WTC11 (cell line): ENCODE measurements at regions not wholly inside any gene's neighbourhood (a gene's known extent, or its start where the extent isn't known, plus 50 kb on each side); places are given as distances from the start of the nearest gene placed in this dataset.
A peak's percentile ranks its signal among the peaks of the same experiment; 100 is the strongest.

Source experiments
- ATAC-seq: fragments of 200-7000 bp; cut with Tn5 transposase; 2 replicates; pipeline ENCODE4 v1.10.0; 2021; ENCODE audit warnings: mild to moderate bottlenecking, moderate library complexity
- CTCF ChIA-PET: fragments of 300-600 bp; sonication (Branson Sonifier 250); formaldehyde crosslinking; loops from one replicate; lab custom pipeline; 2021; ENCODE audit warnings: antibody characterized with exemption; lab: Charles Lee
- POLR2A ChIA-PET: fragments of 350-600 bp; sonication (Branson Sonifier 250); formaldehyde crosslinking; loops from one replicate; lab custom pipeline; 2021; ENCODE audit warnings: antibody characterized with exemption; lab: Charles Lee
- DNase-seq: peaks from one replicate; pipeline ENCODE4 v3.0.0; 2021; ENCODE audit warnings: low spot score
- H3K27ac Mint-ChIP-seq: 2 replicates; pipeline ENCODE4 v1.8.0; 2021; ENCODE audit warnings: mixed read lengths
- H3K27me3 Mint-ChIP-seq: 2 replicates; pipeline ENCODE4 v1.8.0; 2021; ENCODE audit warnings: low read depth, mild to moderate bottlenecking, moderate library complexity, mixed read lengths
- H3K36me3 Mint-ChIP-seq: 2 replicates; pipeline ENCODE4 v1.8.0; 2021; ENCODE audit warnings: mixed read lengths
- H3K4me1 Mint-ChIP-seq: 2 replicates; pipeline ENCODE4 v1.8.0; 2022; ENCODE audit warnings: mixed read lengths
- H3K4me3 Mint-ChIP-seq: 2 replicates; pipeline ENCODE4 v1.8.0; 2021; ENCODE audit warnings: mild to moderate bottlenecking, moderate library complexity, mixed read lengths
- H3K9me3 Mint-ChIP-seq: 2 replicates; pipeline ENCODE4 v1.8.0; 2021; ENCODE audit warnings: mixed read lengths
- AR ChIP-seq: fragments of 250-450 bp; sonication (Bioruptor Pico); IDR thresholded peaks from 2 replicates; pipeline ENCODE4 v1.9.0; 2021; ENCODE audit warnings: mild to moderate bottlenecking
- ARID4B ChIP-seq: sonication (generic); formaldehyde crosslinking; IDR thresholded peaks from 2 replicates; pipeline ENCODE4 v1.8.0; 2023; ENCODE audit warnings: missing genetic modification reagents, mild to moderate bottlenecking, borderline replicate concordance
- ATF6 ChIP-seq: sonication (generic); formaldehyde crosslinking; IDR thresholded peaks from 2 replicates; pipeline ENCODE4 v1.8.1; 2023; ENCODE audit warnings: mild to moderate bottlenecking, missing genetic modification reagents
- CBFB ChIP-seq: sonication (generic); formaldehyde crosslinking; IDR thresholded peaks from 2 replicates; pipeline ENCODE4 v1.8.1; 2022; ENCODE audit warnings: mild to moderate bottlenecking, low read depth, missing genetic modification reagents
- CREB1 ChIP-seq: sonication (generic); formaldehyde crosslinking; IDR thresholded peaks from 2 replicates; pipeline ENCODE4 v1.8.0; 2023; ENCODE audit warnings: mild to moderate bottlenecking, missing genetic modification reagents
- CREM ChIP-seq: sonication (generic); formaldehyde crosslinking; IDR thresholded peaks from 2 replicates; pipeline ENCODE4 v1.8.1; 2022; ENCODE audit warnings: mild to moderate bottlenecking, missing genetic modification reagents, moderate library complexity
- ELF4 ChIP-seq: sonication (generic); formaldehyde crosslinking; IDR thresholded peaks from 2 replicates; pipeline ENCODE4 v1.8.1; 2022; ENCODE audit warnings: low read depth, mild to moderate bottlenecking, moderate library complexity, missing genetic modification reagents
- GABPB1 ChIP-seq: sonication (generic); formaldehyde crosslinking; IDR thresholded peaks from 2 replicates; pipeline ENCODE4 v1.8.1; 2023; ENCODE audit warnings: mild to moderate bottlenecking, missing genetic modification reagents
- GTF2I ChIP-seq: fragments of 250-450 bp; sonication (Bioruptor Pico); conservative IDR thresholded peaks from 2 replicates; pipeline ENCODE4 v1.4.0; 2021; ENCODE audit warnings: mild to moderate bottlenecking
- JAZF1 ChIP-seq: fragments of 250-450 bp; sonication (Bioruptor Pico); IDR thresholded peaks from 2 replicates; pipeline ENCODE4 v1.9.0; 2021; ENCODE audit warnings: moderate library complexity, mild to moderate bottlenecking, inconsistent platforms
- JUN ChIP-seq: sonication (generic); formaldehyde crosslinking; IDR thresholded peaks from 2 replicates; pipeline ENCODE4 v1.8.0; 2023; ENCODE audit warnings: mild to moderate bottlenecking, missing genetic modification reagents
- NFATC4 ChIP-seq: fragments of 250-450 bp; sonication (Bioruptor Pico); IDR thresholded peaks from 2 replicates; pipeline ENCODE4 v1.9.0; 2021; ENCODE audit warnings: mild to moderate bottlenecking
- NR3C1 ChIP-seq: sonication (generic); formaldehyde crosslinking; conservative IDR thresholded peaks from 2 replicates; pipeline ENCODE4 v1.8.1; 2023; ENCODE audit warnings: low read depth, mild to moderate bottlenecking, missing genetic modification reagents
- RORB ChIP-seq: fragments of 250-450 bp; sonication (Bioruptor Pico); IDR thresholded peaks from 2 replicates; pipeline ENCODE4 v1.9.0; 2021; ENCODE audit warnings: mild to moderate bottlenecking
- SMAD3 ChIP-seq: sonication (generic); formaldehyde crosslinking; IDR thresholded peaks from 2 replicates; pipeline ENCODE4 v1.8.0; 2022; ENCODE audit warnings: missing genetic modification reagents, mild to moderate bottlenecking, borderline replicate concordance
- SOX15 ChIP-seq: fragments of 250-450 bp; sonication (Bioruptor Pico); IDR thresholded peaks from 2 replicates; pipeline ENCODE4 v1.9.0; 2021; ENCODE audit warnings: mild to moderate bottlenecking
- TEAD1 ChIP-seq: sonication (generic); formaldehyde crosslinking; IDR thresholded peaks from 2 replicates; pipeline ENCODE4 v1.8.0; 2022; ENCODE audit warnings: mild to moderate bottlenecking, missing genetic modification reagents
- ZNF138 ChIP-seq: sonication (generic); formaldehyde crosslinking; conservative IDR thresholded peaks from 2 replicates; pipeline ENCODE4 v1.8.1; 2022; ENCODE audit warnings: mild to moderate bottlenecking, moderate library complexity, missing genetic modification reagents
- ZNF396 ChIP-seq: fragments of 250-450 bp; sonication (Bioruptor Pico); IDR thresholded peaks from 2 replicates; pipeline ENCODE4 v1.8.0; 2021; ENCODE audit warnings: mild to moderate bottlenecking, moderate library complexity, borderline replicate concordance
- ZNF423 ChIP-seq: fragments of 250-450 bp; sonication (Bioruptor Pico); IDR thresholded peaks from 2 replicates; pipeline ENCODE4 v2.1.2; 2022; ENCODE audit warnings: mild to moderate bottlenecking, moderate library complexity
- TF ChIP-seq, protein P1 (sequence below): sonication (generic); formaldehyde crosslinking; IDR thresholded peaks from 2 replicates; pipeline ENCODE4 v1.8.0; 2022; ENCODE audit warnings: mild to moderate bottlenecking, missing genetic modification reagents
- TF ChIP-seq, protein P2 (sequence below): sonication (generic); formaldehyde crosslinking; IDR thresholded peaks from 2 replicates; pipeline ENCODE4 v1.8.1; 2023; ENCODE audit warnings: mild to moderate bottlenecking, missing genetic modification reagents, moderate library complexity
- TF ChIP-seq, protein P3 (sequence below): fragments of 250-450 bp; sonication (Bioruptor Pico); conservative IDR thresholded peaks from 2 replicates; pipeline ENCODE4 v1.9.0; 2021; ENCODE audit warnings: mild to moderate bottlenecking

DNA sequence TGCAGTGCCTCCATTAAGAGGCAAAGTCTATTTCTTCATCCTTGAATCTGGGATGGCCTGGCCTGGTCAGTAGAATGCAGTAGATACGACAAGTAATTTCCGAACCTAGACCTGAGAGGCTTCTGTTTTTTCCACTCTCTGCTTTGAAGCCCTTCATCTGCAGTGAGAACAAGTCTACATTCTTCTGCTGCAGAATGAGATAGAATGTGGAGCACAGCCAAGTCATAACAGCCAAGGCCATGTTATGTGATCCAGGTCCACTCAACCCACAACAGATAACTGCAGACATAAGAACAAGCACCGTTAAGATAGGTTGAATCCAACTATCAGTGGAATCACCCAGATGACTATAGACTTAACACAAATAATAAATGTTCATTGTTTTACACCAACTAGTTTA is 1297.7 kb downstream of the C4orf33 start:
- ChIA-PET CTCF (no interaction called here), POLR2A (no interaction called here)
- H3K27ac Mint-ChIP-seq = no peak overlapping the region; the same call in 1 of the 2 replicates
- no peaks in the 10 kb centered on the region for H3K27me3 Mint-ChIP-seq
- TF ChIP-seq ELF4 (no peak), ZNF396 (CRISPR knock-in tag) (no peak), ZNF138 (CRISPR knock-in tag) (no peak), ATF6 (CRISPR knock-in tag) (no peak), CREM (CRISPR knock-in tag) (no peak), JAZF1 (no peak), RORB (CRISPR knock-in tag) (no peak), ARID4B (no peak), NFATC4 (CRISPR knock-in tag) (no peak), GTF2I (no peak)
- TF ChIP-seq, protein P1, sequence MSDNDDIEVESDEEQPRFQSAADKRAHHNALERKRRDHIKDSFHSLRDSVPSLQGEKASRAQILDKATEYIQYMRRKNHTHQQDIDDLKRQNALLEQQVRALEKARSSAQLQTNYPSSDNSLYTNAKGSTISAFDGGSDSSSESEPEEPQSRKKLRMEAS (CRISPR knock-in tag) = no peak
- TF ChIP-seq, protein P2, sequence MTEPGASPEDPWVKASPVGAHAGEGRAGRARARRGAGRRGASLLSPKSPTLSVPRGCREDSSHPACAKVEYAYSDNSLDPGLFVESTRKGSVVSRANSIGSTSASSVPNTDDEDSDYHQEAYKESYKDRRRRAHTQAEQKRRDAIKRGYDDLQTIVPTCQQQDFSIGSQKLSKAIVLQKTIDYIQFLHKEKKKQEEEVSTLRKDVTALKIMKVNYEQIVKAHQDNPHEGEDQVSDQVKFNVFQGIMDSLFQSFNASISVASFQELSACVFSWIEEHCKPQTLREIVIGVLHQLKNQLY (CRISPR knock-in tag) = no peak
- H3K9me3 Mint-ChIP-seq = no peaks in the 10 kb centered on the region
- H3K4me1 Mint-ChIP-seq = no peaks in the 10 kb centered on the region
- ATAC-seq (no peak), DNase-seq (no peak)
- H3K36me3 Mint-ChIP-seq = no peaks in the 10 kb centered on the region
- no peak overlapping the region for H3K4me3 Mint-ChIP-seq

- TF ChIP-seq GABPB1 (CRISPR knock-in tag) (no peak), SOX15 (CRISPR knock-in tag) (no peak), TEAD1 (no peak)
- DNase-seq (no peak), ATAC-seq (no peak)
- Mint-ChIP-seq H3K9me3 (no peaks in the 10 kb centered on the region), H3K36me3 (no peaks in the 10 kb centered on the region), H3K4me3 (no peak overlapping the region), H3K4me1 (no peaks in the 10 kb centered on the region), H3K27me3 (no peaks in the 10 kb centered on the region), H3K27ac (no peak overlapping the region)
- CTCF ChIA-PET = no interaction called here
- POLR2A ChIA-PET = no interaction called here
Measured at GRCh38 chr4:130395871-130396270, 1299.9 kb downstream of the C4orf33 start.

DNA sequence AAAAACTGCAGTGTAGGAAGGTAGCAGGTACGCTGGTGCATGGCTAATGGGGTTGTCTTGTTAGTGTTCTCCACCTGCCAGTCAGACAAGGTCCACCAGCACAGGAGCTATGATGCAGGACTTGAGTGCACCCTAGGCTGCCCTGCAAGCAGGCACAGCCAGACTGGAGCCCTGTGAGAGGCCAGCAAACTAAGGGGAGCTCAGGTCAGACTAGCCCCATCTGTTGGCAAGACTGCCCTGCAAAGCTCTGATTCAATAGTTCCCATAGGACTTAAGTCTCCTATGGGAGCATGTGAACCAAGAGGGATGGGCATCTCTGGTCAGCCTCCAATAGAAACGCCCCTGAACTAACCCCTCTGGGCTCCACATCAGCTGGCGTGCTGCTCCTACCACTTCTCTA is 1307.3 kb downstream of the C4orf33 start:
- CTCF ChIA-PET = interaction anchor here (0.7 kb wide), 1 partner anchor 160 kb away, joined by 3 read pairs; no protein-coding TSS in a partner anchor
- Mint-ChIP-seq H3K27ac (no peak overlapping the region), H3K36me3 (no peaks in the 10 kb centered on the region), H3K27me3 (no peaks in the 10 kb centered on the region), H3K9me3 (peaks cover 4% of the 10 kb centered on the region; the same call in 1 of the 2 replicates), H3K4me1 (no peaks in the 10 kb centered on the region), H3K4me3 (no peak overlapping the region)
- DNase-seq = no peak
- ATAC-seq = peak; percentile 94
- POLR2A ChIA-PET = no interaction called here
- TF ChIP-seq CBFB (no peak), CREB1 (CRISPR knock-in tag) (no peak), TEAD1 (no peak), ZNF423 (CRISPR knock-in tag) (no peak), CREM (CRISPR knock-in tag) (no peak), SMAD3 (no peak), NR3C1 (CRISPR knock-in tag) (no peak), AR (CRISPR knock-in tag) (no peak), JUN (no peak)
- TF ChIP-seq, protein P3, sequence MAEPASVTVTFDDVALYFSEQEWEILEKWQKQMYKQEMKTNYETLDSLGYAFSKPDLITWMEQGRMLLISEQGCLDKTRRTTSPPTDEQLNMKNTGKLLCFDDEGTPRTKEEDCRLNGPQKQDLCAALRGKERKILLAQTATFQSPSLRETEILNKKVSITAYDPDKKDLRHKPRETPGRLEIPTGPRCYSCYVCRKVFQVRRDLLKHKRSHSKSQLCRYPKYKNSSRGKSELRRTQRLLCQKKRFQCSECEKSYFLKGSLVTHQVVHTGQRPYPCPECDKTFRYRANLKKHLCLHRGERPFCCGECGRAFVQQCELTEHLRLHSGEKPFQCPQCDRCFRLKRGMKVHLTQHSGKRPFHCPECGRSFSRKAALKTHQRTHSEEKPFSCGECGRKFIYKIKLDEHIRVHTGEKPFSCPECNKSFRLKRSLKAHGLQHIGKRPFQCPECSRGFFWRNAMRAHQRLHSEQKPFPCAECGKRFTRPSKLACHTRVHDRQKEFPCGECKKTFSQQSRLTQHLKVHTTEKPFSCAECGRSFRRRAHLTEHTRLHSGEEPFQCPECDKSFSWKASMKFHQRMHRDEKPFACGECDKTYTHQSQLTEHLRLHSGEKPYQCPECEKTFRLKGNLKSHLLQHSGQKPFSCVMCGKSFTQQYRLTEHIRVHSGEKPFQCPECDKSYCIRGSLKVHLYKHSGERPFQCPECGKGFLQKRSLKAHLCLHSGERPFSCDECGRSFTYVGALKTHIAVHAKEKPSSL (CRISPR knock-in tag) = no peak
